Nephron progenitor cell (in vitro differentiated cells): ENCODE measurements at regions not wholly inside any gene's neighbourhood (a gene's known extent, or its start where the extent isn't known, plus 50 kb on each side); places are given as distances from the start of the nearest gene placed in this dataset.

Experiments
- DNase-seq: peaks from one replicate; pipeline ENCODE4 v3.0.0; 2021
- H3K27ac Mint-ChIP-seq: 2 replicates; pipeline ENCODE4 v1.8.0; 2021; ENCODE audit warnings: mild to moderate bottlenecking, moderate library complexity, mixed read lengths
- H3K27me3 Mint-ChIP-seq: 2 replicates; pipeline ENCODE4 v1.8.0; 2021; ENCODE audit warnings: mild to moderate bottlenecking, low read depth, mixed read lengths; ENCODE audit not compliant: poor library complexity
- H3K36me3 Mint-ChIP-seq: 2 replicates; pipeline ENCODE4 v1.8.0; 2021; ENCODE audit warnings: low read depth, mixed read lengths
- H3K4me1 Mint-ChIP-seq: 2 replicates; pipeline ENCODE4 v1.8.0; 2021; ENCODE audit warnings: mixed read lengths
- H3K4me3 Mint-ChIP-seq: 2 replicates; pipeline ENCODE4 v1.8.0; 2021; ENCODE audit warnings: mild to moderate bottlenecking, moderate library complexity, mixed read lengths
- H3K9me3 Mint-ChIP-seq: 2 replicates; pipeline ENCODE4 v1.8.0; 2021; ENCODE audit warnings: mild to moderate bottlenecking, moderate library complexity, mixed read lengths
- TF ChIP-seq, protein P1 (sequence below): fragments of 200-600 bp; sonication (generic); IDR thresholded peaks from 2 replicates; pipeline ENCODE4 v1.5.0; 2021; ENCODE audit warnings: antibody characterized with exemption

DNA sequence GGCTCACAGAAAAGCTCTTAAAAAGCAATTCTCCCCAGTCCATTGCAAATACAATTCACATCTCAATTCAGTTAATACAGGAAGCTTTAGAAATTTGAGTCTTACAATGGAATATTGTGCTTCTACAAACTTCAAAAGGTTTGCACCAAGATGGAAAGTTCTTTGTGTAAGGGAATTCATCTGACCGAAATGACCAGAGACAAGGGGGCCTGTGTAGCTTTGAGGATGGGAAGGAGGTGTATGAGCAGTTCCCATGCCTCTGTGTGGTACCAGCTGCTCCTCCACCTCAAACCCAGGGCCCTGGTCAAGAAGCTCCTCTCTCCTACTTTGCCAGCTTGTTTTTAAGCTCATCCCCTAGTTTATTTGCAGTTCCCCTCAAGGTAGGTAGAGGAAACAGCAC is 312.8 kb upstream of the PKDCC start:
- Mint-ChIP-seq H3K27ac (no peak overlapping the region), H3K36me3 (no peaks in the 10 kb centered on the region), H3K4me1 (peaks cover 7% of the 10 kb centered on the region), H3K27me3 (no peaks in the 10 kb centered on the region), H3K4me3 (no peak overlapping the region), H3K9me3 (peaks cover under 1% of the 10 kb centered on the region)
- TF ChIP-seq, protein P1, sequence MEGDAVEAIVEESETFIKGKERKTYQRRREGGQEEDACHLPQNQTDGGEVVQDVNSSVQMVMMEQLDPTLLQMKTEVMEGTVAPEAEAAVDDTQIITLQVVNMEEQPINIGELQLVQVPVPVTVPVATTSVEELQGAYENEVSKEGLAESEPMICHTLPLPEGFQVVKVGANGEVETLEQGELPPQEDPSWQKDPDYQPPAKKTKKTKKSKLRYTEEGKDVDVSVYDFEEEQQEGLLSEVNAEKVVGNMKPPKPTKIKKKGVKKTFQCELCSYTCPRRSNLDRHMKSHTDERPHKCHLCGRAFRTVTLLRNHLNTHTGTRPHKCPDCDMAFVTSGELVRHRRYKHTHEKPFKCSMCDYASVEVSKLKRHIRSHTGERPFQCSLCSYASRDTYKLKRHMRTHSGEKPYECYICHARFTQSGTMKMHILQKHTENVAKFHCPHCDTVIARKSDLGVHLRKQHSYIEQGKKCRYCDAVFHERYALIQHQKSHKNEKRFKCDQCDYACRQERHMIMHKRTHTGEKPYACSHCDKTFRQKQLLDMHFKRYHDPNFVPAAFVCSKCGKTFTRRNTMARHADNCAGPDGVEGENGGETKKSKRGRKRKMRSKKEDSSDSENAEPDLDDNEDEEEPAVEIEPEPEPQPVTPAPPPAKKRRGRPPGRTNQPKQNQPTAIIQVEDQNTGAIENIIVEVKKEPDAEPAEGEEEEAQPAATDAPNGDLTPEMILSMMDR: no peak
- no peak for DNase-seq

DNA sequence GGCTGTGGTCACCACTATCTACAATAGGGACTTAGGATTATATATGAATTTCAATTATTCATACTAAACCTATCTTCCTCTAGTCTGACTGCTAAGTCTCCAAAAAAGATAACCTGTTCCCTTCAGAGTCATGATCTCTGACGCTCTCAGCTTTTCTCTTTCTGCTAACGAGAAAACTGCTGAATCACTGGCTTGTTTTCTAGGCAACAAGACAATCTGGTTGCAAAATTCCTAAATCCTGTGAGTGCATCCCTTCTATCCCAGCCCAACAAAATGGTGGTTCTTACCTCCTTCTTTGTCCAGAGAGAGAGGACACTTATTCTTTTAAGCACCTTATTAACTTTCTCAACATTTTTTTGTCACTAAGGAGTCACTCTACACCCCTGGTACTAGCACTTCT is 312.3 kb upstream of the PKDCC start:
- H3K9me3 Mint-ChIP-seq: peaks cover 3% of the 10 kb centered on the region
- peaks cover 7% of the 10 kb centered on the region for H3K4me1 Mint-ChIP-seq
- DNase-seq: no peak
- no peaks in the 10 kb centered on the region for H3K36me3 Mint-ChIP-seq
- H3K27ac Mint-ChIP-seq: no peak overlapping the region
- H3K4me3 Mint-ChIP-seq: no peak overlapping the region
- no peaks in the 10 kb centered on the region for H3K27me3 Mint-ChIP-seq
- TF ChIP-seq, protein P1: no peak

DNA sequence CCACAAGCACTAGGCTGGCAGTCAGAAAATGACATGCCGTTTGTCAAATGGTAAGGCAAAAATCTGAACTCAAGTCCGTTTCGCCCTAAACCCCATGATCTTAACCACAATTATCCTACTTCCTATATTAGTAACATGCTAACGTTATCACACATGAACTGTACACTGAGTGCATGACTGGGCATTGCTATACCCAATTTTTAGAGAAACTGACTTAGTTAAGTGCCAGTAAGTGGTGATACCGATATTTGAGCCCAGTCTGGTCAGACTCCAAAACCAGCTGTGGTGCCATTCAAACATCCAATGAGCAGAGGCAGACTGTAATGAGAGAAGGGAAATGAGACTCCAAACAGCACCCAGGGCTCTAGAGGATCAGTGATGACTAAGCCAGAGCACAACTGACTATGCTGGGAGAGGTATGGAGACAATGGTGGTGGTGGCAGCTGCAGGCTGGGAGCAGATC is 311.7 kb upstream of the PKDCC start:
- Mint-ChIP-seq H3K4me1 (peaks cover 7% of the 10 kb centered on the region), H3K4me3 (no peak overlapping the region), H3K27me3 (no peaks in the 10 kb centered on the region), H3K27ac (peak overlapping the region; percentile 57), H3K36me3 (no peaks in the 10 kb centered on the region), H3K9me3 (peaks cover 3% of the 10 kb centered on the region)
- DNase-seq: no peak
- TF ChIP-seq, protein P1: no peak

DNA sequence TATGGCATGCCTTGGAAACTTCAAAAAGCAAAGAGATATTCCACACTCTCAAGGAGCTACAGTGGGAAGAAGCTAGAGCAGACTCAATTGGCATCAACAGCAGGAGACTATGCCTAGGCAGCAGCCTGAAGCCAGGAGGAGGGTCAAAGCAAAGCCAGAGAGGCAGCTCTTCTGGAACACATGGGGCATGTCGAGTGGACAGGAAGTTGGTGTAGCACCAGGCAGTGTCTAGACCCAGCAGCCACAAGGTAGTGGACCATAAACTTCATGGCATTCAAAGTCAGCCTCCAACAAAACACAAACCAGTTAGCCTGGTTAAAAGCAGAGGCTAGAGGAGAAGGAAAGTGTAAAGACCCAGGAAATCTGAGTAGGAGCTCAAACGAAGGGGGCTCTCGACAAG is 311.2 kb upstream of the PKDCC start:
- DNase-seq: no peak
- TF ChIP-seq, protein P1: no peak
- peak overlapping the region; percentile 57 for H3K27ac Mint-ChIP-seq
- no peaks in the 10 kb centered on the region for H3K36me3 Mint-ChIP-seq
- no peaks in the 10 kb centered on the region for H3K27me3 Mint-ChIP-seq
- peaks cover 3% of the 10 kb centered on the region for H3K9me3 Mint-ChIP-seq
- H3K4me1 Mint-ChIP-seq: peaks cover 7% of the 10 kb centered on the region
- no peak overlapping the region for H3K4me3 Mint-ChIP-seq

DNA sequence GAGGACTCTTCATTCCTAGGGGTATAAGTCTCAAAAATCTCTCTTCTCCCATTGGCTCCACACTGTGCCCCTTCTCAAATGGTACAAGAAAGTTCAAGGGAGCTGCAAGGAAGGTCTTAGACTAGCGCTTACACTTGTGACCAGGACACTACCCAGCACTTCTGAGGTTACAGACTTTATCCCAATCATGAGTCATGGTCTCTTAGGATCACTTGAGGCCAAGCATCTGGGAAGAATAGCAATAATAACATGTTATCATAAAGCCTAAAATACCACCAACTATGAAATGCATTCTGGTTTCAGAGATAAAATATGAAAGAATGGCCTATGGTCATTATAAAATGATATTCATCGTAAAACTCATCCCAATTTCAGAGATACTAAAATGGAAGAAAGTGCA is 309.9 kb upstream of the PKDCC start:
- TF ChIP-seq, protein P1: no peak
- no peak for DNase-seq
- H3K4me3 Mint-ChIP-seq: no peak overlapping the region
- no peaks in the 10 kb centered on the region for H3K27me3 Mint-ChIP-seq
- no peak overlapping the region for H3K27ac Mint-ChIP-seq
- H3K36me3 Mint-ChIP-seq: no peaks in the 10 kb centered on the region
- peaks cover 7% of the 10 kb centered on the region for H3K4me1 Mint-ChIP-seq
- H3K9me3 Mint-ChIP-seq: peaks cover 3% of the 10 kb centered on the region

DNA sequence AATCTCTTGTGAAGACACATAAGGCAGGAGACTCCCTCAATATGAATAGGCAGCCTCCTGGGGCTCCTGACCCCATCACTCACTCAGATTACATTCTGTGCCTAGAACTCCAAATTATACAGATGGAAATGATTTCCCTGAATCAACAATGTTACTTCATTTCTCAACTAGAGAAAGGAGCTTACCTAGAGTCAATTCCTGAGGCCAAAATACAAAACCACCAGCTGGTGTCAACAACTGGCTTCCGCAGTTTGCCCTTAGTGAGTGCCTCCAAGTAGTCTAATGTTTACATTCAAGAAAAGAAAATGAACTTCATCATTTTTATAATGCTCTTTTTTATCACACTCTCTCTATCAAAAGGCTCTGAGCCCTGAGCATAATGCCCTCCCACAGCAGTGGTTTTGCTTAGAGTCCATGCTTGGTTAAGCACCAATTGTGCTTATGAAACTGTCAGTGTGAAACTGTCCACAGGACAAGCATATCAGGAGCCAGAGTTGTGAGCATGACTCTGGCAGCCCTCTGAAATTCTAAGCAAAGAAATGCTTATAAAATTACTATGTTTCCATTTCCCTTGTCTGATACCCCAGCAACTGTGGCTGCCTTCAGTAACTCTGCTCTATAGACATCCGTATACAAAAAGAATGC is 305.7 kb upstream of the PKDCC start:
- Mint-ChIP-seq H3K27me3 (peaks cover 9% of the 10 kb centered on the region), H3K4me3 (no peak overlapping the region), H3K4me1 (no peaks in the 10 kb centered on the region), H3K27ac (peak overlapping the region; percentile 75), H3K36me3 (no peaks in the 10 kb centered on the region), H3K9me3 (peaks cover 3% of the 10 kb centered on the region)
- no peak for DNase-seq
- TF ChIP-seq, protein P1: no peak
